ENCODE measurements at regions not wholly inside any gene's neighbourhood (a gene's known extent, or its start where the extent isn't known, plus 50 kb on each side); places are given as distances from the start of the nearest gene placed in this dataset.

GRCh38 chr4:108371282-108371681 lies 202.6 kb upstream of the LEF1 start:
- WGBS, 2 donors, result 69 to 71% methylated on average over 8 of the region's 8 CpGs
- TF ChIP-seq CTCF (IDR thresholded peaks at IDR 0.05) (no peak), POLR2A (IDR thresholded peaks at IDR 0.05) (no peak)
- DNase-seq, result no peak
- H3K27ac ChIP-seq, result no peak overlapping the region
- H3K4me1 ChIP-seq, result no peaks in the 10 kb centered on the region
- intact Hi-C loops (cut with DNase I; ENCODE audit: low total_unique reads), result no loop called here
- no peaks in the 10 kb centered on the region for H3K27me3 ChIP-seq
- H3K36me3 ChIP-seq (ENCODE audit: low read depth, missing control alignments), result no peaks in the 10 kb centered on the region
- no peak overlapping the region for H3K4me3 ChIP-seq
- H3K9me3 ChIP-seq, result no peaks in the 10 kb centered on the region

DNA sequence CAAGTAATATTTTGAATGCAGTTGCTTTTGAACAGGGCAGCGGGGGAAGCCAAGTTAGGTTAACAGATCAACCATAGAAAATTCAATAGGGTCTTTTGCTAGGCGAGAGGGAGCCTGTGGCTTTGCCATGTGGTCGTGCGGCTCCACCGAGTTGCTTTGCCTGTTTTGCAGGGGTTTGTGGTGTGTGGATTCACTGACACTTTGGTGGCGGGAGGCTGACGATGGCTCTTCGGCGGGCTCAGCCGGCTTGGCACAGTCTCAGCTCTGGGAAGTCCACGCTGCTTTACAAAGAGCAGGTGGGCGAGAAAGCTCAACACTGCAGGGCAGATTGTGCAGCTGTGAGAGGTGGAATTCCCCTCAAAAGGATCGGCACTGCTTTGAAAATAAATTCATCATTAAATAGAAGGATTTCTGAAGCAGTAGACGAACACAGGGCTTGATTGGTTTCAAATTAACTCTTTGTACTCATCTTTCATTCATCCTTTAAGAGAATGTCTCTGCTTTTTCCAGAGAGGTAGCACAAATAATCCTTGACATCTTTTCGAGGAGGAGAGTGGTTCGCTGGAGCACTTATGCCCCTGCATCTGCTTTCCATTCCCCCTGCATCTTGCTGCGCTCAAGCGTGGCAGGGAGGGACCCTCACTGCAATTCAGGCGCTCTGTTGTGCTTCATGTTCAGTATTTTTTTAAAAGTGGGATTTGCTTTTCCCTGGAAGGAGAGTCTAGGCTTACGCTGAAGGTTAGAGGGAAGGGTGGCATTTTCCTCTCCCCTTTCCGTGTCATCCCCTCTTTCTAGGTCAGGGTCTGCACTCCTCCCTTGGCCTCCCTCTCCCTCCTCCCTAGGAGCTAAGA lies 201.8 kb upstream of the LEF1 start:
- no peak for DNase-seq
- no peaks in the 10 kb centered on the region for H3K27me3 ChIP-seq
- no peak overlapping the region for H3K4me3 ChIP-seq
- intact Hi-C loops (cut with DNase I; ENCODE audit: low total_unique reads), result no loop called here
- H3K27ac ChIP-seq, result no peak overlapping the region
- 41 to 44% methylated on average over 21 of the region's 21 CpGs for WGBS, 2 donors
- H3K36me3 ChIP-seq (ENCODE audit: low read depth, missing control alignments), result no peaks in the 10 kb centered on the region
- no peaks in the 10 kb centered on the region for H3K9me3 ChIP-seq
- H3K4me1 ChIP-seq, result no peaks in the 10 kb centered on the region
- TF ChIP-seq CTCF (IDR thresholded peaks at IDR 0.05) (no peak), POLR2A (IDR thresholded peaks at IDR 0.05) (no peak)

GRCh38 chr4:108369035-108369655 lies 200.4 kb upstream of the LEF1 start:
- Histone ChIP-seq H3K4me1 (no peaks in the 10 kb centered on the region), H3K9me3 (no peaks in the 10 kb centered on the region), H3K27me3 (no peaks in the 10 kb centered on the region), H3K4me3 (no peak overlapping the region), H3K27ac (no peak overlapping the region), H3K36me3 (ENCODE audit: low read depth, missing control alignments) (no peaks in the 10 kb centered on the region)
- WGBS, 2 donors, result 85 to 91% methylated on average over 5 of the region's 5 CpGs
- no peak for TF ChIP-seq POLR2A (IDR thresholded peaks at IDR 0.05)
- no peak for TF ChIP-seq CTCF (IDR thresholded peaks at IDR 0.05)
- intact Hi-C loops (cut with DNase I; ENCODE audit: low total_unique reads), result no loop called here
- DNase-seq, result no peak

GRCh38 chr4:108367751-108368150 lies 199.0 kb upstream of the LEF1 start:
- no peak for TF ChIP-seq CTCF (IDR thresholded peaks at IDR 0.05)
- TF ChIP-seq POLR2A (IDR thresholded peaks at IDR 0.05), result no peak
- no peaks in the 10 kb centered on the region for H3K4me1 ChIP-seq
- intact Hi-C loops (cut with DNase I; ENCODE audit: low total_unique reads), result no loop called here
- no peak overlapping the region for H3K27ac ChIP-seq
- H3K9me3 ChIP-seq, result no peaks in the 10 kb centered on the region
- H3K36me3 ChIP-seq (ENCODE audit: low read depth, missing control alignments), result no peaks in the 10 kb centered on the region
- no peaks in the 10 kb centered on the region for H3K27me3 ChIP-seq
- 87% methylated on average over 2 of the region's 2 CpGs for WGBS, 2 donors
- no peak overlapping the region for H3K4me3 ChIP-seq
- DNase-seq, result no peak

Data from testis (tissue), 2 donors.